NCI-H748 treated with DMSO at 0.1 percent for 48 hours (cell line): ENCODE measurements at regions not wholly inside any gene's neighbourhood (a gene's known extent, or its start where the extent isn't known, plus 50 kb on each side); places are given as distances from the start of the nearest gene placed in this dataset.

Experiments
- DNase-seq: peaks from one replicate; lab custom pipeline; 2025; lab: John Stamatoyannopoulos, UW

- DNase-seq = no peak
Observed at GRCh38 chr5:155068616-155069100, 55.1 kb downstream of the KIF4B start.

DNA sequence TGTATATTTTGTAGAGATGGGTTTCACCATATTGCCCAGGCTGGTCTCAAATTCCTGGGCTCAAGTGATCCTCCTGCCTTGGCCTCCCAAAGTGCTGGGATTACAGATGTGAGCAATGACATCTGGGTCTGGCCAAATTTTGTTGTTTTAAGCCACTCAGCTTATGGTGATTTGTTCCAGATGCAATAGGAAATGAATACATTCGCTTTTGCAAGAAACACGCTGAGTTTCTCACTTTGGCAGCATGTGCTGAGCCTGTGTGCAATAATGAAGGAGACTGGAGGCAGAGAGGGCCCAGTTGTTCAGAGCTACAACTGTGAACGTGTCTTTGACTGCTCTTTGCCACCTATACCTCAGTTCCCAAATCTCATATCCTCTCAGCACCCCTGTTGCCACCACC is 56.4 kb downstream of the KIF4B start:
- no peak for DNase-seq

DNA sequence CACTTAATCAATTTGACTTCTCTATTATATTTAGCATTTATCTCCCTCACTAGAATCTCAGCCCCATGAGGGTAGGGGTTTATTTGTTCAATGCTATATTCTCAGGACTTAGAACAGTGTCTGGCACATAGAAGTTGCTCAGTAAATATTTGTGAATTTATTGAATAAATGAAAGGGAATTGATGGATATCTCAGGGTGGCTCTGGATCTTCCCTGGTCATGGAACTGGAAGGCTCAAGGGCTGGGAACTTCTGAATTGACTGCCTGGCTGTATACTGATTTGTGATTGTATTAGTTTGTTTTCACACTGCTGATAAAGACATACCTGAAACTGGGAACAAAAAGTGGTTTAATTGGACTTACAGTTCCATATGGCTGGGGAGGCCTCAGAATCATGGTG is 57.2 kb downstream of the KIF4B start:
- no peak for DNase-seq

DNA sequence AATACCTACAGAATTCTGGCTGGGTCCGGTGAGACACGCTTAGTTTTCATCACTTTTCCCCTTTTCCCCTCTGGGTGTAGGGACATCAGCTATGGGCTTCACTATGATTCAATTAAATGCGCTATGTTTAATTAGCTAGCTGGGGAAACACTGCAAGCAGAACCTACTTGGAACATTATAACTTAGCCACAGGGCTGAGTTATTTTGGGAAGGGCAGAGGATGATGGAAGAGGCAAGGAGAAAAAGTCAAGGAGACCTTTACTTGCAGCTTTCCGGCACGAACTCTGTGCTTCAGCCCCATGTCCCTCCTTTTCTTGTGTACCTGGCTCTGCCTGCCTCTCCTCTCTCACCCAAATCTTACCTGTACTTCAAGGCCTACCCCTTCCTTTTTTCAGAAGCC is 62.8 kb downstream of the KIF4B start:
- no peak for DNase-seq

- DNase-seq = peak; percentile 75
Observed at GRCh38 chr5:155079698-155080097, 66.1 kb downstream of the KIF4B start.

GRCh38 chr5:155080721-155081120 is 67.2 kb downstream of the KIF4B start:
- DNase-seq = peak; percentile 12

DNA sequence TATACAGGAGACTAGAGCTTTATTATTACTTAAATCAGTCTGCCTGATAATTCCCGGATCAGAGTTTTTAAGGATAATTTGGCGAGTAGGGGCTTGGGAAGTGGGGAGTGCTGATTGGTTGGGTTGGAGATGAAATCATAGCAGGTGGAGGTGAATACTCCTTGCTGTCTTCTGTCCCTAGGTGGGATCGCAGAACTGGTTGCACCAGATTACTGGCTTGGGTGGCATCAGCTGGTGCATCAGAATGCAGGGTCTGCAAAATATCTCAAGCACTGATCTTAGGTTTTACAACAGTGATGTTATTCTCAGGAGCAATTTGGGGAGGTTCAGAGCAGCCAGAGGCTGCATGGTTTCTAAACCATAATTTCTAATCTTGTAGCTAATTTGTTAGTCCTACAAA is 68.1 kb downstream of the KIF4B start:
- DNase-seq = no peak

DNA sequence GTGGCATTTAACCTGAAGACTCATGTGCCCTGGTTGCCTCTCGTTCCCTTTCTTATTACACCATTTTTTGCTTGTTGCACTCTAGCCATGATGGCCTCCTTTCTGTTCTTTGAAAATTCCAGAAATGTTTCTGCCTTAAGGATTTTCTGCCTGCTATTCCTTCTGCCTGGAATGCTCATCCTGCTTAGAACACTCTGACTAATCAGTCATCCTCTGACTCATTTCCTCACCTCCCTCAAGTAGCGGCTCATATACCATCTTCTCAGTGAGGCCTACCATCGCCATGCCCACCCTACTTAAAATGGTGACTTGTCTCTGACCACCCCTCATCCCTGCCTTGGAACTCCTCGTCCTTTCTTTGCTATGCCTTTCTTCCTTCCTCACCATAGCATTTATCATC is 68.8 kb downstream of the KIF4B start:
- DNase-seq = no peak

GRCh38 chr5:155085282-155085989 is 71.9 kb downstream of the KIF4B start:
- no peak for DNase-seq

DNA sequence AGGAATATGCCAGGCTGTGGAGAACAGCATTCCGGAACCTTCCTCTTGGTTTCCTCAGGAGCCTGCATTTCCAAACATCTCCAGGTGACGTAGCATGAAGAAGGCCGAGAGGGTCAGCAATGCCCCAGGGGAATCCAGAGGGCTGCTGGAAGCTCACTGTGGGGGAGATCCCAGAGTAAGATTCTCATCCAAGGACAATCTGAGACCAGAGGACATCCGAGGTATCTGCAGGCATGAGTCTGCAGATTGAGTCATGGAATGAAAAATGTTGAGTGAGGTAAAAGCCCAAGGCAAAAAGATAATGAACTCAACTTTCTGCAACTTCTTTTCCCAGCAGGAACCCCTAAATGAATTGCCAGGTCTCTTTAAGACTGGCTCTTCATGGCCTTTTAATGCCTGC is 73.5 kb downstream of the KIF4B start:
- no peak for DNase-seq

GRCh38 chr5:155088811-155089210 is 75.3 kb downstream of the KIF4B start:
- DNase-seq = no peak

GRCh38 chr5:155089643-155090042 is 76.1 kb downstream of the KIF4B start:
- DNase-seq = no peak

DNA sequence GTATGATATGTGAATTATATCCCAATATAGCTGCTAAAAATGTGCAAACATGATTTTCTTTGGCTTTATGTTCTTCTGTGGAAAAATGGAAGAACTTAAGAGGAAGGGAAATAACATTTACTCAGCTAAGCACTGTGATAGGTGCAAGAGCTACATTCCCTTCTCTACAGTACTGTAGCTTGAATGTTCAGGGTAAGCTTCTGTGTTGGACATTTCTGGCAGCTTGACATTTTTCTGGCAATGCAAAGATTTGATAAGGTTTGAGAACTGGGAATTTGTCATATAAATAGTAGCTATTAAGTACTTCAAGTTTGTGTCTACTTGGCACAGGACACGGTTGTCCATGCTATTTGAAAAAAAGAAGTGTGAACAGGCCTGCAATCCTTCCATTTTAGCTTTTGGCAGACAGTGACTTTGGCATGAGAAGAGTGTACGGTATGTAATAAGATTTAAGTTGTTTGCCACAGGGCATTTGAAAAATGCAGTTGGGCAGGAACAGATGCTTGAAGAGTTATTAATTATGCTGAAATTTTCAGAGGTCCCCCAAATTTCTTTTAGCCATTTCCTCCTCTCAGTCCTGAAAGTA is 77.6 kb downstream of the KIF4B start:
- no peak for DNase-seq

DNA sequence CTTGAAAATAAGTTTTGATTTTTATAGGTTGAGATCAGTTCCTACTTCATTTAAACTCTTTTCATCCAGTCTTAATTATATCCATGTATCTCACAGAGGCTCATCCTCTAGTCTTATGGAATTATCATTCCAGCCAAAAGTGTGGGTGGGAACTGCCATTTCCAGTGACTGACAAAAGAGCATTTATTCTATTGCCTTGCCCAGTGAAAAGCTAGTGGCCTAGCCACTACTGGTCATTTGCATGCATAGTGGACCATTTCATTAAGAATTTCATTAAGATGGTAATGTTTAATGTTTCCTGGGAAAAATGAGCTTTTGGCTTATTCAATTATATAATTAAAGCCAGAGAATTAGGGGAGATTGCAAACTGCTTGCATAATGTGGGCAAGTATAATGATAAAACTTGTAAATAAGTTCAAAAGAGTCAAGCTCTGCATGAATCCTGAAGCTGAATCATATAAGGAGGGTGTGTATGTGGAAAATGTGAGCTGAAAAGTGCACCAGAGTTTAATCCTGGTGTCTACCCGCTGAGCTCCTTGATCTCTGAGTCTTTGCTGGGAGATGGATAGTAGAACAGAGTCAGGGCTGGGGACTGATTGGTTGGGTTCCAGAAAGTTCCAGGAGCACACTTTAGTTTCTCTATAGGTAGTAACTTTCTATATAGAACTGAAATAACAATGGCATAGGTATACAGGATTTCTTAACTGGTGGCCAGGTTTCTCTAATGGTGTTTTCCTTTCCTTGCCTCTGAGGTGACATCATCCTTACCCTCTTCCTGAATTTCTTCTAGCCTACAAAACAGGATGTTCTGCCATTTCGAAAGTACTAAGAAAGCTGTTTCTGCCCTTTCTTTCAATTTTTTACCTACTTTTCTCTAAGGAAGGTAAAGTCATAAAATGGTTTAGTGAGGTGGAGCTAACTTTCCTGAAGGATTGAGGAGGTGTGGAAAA is 78.5 kb downstream of the KIF4B start:
- DNase-seq = no peak

DNA sequence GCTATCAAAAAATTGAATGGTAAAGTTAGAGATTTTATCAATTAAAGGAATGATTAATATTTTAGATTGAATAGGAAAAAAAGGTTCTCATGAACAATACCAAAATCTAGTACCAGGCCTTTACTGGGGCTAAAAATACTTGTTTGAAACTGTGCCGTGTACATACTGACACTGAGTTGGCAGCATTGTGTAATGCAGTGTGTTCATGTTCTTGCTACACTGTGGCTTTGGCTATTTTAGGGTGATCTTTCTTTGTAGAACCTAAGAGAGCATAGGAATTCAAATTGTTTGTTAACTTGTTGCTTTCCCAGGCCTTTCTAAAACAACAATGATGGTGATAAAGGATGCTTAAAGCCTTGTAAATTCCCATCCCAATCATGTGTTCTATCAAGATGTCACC is 80.9 kb downstream of the KIF4B start:
- DNase-seq = no peak

- no peak for DNase-seq
Observed at GRCh38 chr5:155097995-155098394, 84.4 kb downstream of the KIF4B start.

DNA sequence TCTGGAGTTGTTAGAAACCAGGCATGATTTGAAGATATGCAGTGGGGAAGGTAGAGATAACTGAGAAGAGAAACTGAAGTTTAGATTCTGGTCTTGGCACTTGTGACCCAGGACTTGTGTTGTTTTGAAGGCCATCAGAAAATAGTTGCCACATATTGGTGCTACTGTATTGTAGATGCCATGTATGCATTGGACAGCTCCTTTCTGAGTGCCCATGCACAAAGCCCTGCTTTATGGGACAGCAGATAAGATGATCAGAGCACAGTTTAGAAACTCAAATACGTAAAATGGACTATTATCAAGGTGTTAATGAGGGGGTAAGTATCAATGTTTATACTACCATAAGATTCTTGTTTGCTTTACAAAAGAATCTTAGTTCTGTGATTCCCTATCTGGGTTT is 84.9 kb downstream of the KIF4B start:
- no peak for DNase-seq

DNA sequence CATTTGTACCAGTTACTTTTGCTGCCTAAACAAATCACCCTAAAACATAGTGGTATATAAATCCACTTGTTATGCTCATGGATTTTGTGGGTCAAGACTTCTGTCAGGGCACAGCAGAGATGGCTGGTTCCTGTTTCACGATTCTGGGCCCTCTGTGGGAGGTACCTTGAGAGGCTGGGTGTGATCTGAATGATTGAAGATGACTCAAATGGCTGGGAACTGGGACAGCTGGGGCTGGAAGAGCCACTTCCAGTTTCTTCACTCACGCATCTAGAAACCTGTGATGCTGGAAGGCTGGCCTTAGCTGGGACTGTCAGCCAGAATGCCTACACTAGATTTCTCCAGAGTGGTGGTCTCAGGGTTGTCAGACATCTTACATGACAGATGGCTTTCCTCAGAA is 88.1 kb downstream of the KIF4B start:
- no peak for DNase-seq

DNA sequence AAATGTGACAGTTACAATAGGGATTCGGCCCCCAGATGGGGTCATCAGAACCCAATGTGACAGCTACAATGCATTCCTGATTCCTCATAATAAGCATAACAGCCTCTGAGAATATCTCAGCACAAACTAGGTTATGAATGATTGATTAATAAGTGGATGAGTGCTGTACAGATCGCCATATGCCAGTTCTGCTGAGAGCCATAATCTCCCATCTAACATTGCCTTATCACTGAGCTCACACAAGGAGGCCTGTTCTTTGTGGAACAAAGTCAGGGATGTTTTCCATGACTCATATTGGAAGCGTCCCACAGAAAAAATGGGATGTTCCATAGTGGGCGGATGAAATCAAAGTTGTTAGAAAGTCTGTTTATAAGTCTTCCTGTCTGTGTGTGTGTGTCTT is 89.6 kb downstream of the KIF4B start:
- DNase-seq = no peak

GRCh38 chr5:155104441-155104840 is 90.9 kb downstream of the KIF4B start:
- no peak for DNase-seq

- no peak for DNase-seq
Observed at GRCh38 chr5:155106221-155106620, 92.7 kb downstream of the KIF4B start.

GRCh38 chr5:155113888-155114287 is 100.3 kb downstream of the KIF4B start:
- DNase-seq = peak; percentile 21

DNA sequence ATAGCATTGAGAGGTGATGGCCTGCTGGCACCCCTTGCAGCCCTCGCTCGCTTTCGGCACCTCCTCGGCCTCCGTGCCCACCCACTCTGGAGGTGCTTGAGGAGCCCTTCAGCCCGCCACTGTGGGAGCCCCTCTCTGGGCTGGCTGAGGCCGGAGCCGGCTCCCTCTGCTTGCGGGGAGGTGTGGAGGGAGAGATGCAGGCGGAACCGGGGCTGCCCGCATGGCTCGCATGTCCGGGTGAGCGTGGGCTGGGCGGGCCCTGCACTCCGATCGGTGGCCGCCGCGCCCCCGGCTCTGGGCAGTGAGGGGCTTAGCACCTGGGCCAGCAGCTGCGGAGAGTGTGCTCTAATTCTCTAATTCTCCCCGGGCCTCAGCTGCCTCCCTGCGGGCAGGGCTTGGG is 101.1 kb downstream of the KIF4B start:
- no peak for DNase-seq
